HepG2 (cell line): ENCODE measurements at regions not wholly inside any gene's neighbourhood (a gene's known extent, or its start where the extent isn't known, plus 50 kb on each side); places are given as distances from the start of the nearest gene placed in this dataset.

ENCODE experiments used
- ATAC-seq: fragments of 200-7000 bp; cut with Tn5 transposase; 3 replicates; pipeline ENCODE4 v1.9.1; 2020; ENCODE audit warnings: mild to moderate bottlenecking, moderate library complexity
- BruUV-seq: library from RNA; stranded (reverse); fragments of 400-500 nt; replicated peaks from 2 replicates; lab custom pipeline; 2021; lab: Mats Ljungman, UMichigan
- CTCF ChIA-PET: fragments of 300-600 bp; formaldehyde crosslinking; extraction: SDS; loops from one replicate; lab custom pipeline; 2021; ENCODE audit warnings: low total read pairs, inconsistent platforms, low intra/inter-chr PET ratio; lab: Yijun Ruan, JAX
- POLR2A ChIA-PET: fragments of 350-600 bp; sonication (Branson Sonifier 250); formaldehyde crosslinking; loops from one replicate; lab custom pipeline; 2020; ENCODE audit warnings: antibody characterized with exemption, inconsistent platforms; lab: Yijun Ruan, JAX
- DNase-seq: peaks from one replicate; pipeline ENCODE4 v3.0.0-alpha.2; 2015; ENCODE audit warnings: low spot score
- FAIRE-seq: peaks from 3 replicates; lab custom pipeline; 2011; peaks lifted over from hg19 to GRCh38; lab: Jason Lieb, UNC
- H2AFZ ChIP-seq: one replicate; pipeline ENCODE4 v1.6.1; 2011; ENCODE audit warnings: low read length, inconsistent platforms
- H3K27ac ChIP-seq: fragments of 300-600 bp; 3 replicates; pipeline ENCODE4 v1.8.0; 2011; ENCODE audit warnings: mixed run types, mild to moderate bottlenecking, mixed read lengths, low read length, inconsistent platforms; ENCODE audit not compliant: insufficient read depth; ENCODE audit errors: extremely low read length
- H3K27me3 ChIP-seq, 2 experiments: fragments of 200-600 bp in 1 of 2; 2 replicates in 1 of 2; 3 replicates in 1 of 2; pipeline versions ENCODE4 v1.6.0 to v1.8.0; 2011; ENCODE audit warnings: low read length in 2 of 2, mild to moderate bottlenecking in 2 of 2, moderate library complexity in 2 of 2, inconsistent platforms in 1 of 2; ENCODE audit not compliant: insufficient read depth in 2 of 2, control insufficient read depth in 1 of 2
- H3K36me3 ChIP-seq, 2 experiments: fragments of 200-600 bp in 1 of 2; replicated peaks in 1 of 2; 2 replicates in 1 of 2; 3 replicates in 1 of 2; pipeline versions ENCODE4 v1.5.1 to v1.8.0; 2011; ENCODE audit warnings: low read length in 2 of 2, inconsistent platforms in 1 of 2; ENCODE audit not compliant: insufficient read depth in 2 of 2, control insufficient read depth in 1 of 2
- H3K4me1 ChIP-seq: 2 replicates; pipeline ENCODE4 v1.5.1; 2012; ENCODE audit warnings: low read length, inconsistent platforms; ENCODE audit not compliant: insufficient read depth
- H3K4me2 ChIP-seq: 2 replicates; pipeline ENCODE4 v1.6.0; 2011; ENCODE audit warnings: low read depth, low read length, inconsistent platforms
- H3K4me3 ChIP-seq, 3 experiments: fragments of 200-600 bp in 1 of 3; sonication (generic), shearing (Covaris generic) in 1 of 3; replicated peaks in 1 of 3; 2 replicates each; pipeline ENCODE4 v1.5.1; 2011 to 2016; ENCODE audit warnings: low read length in 3 of 3, inconsistent platforms in 2 of 3, low read depth in 2 of 3, mild to moderate bottlenecking in 2 of 3, control low read depth in 1 of 3, mixed read lengths in 1 of 3; ENCODE audit not compliant: insufficient read depth in 1 of 3
- H3K79me2 ChIP-seq: one replicate; pipeline ENCODE4 v1.6.1; 2011; ENCODE audit warnings: low read length, inconsistent platforms; ENCODE audit not compliant: insufficient read depth
- H3K9ac ChIP-seq: 2 replicates; pipeline ENCODE4 v1.6.0; 2011; ENCODE audit warnings: mild to moderate bottlenecking, low read depth, low read length, inconsistent platforms; ENCODE audit not compliant: insufficient read depth
- H3K9me3 ChIP-seq: 2 replicates; pipeline ENCODE4 v1.5.1; 2012; ENCODE audit warnings: mild to moderate bottlenecking, low read length
- H4K20me1 ChIP-seq: 2 replicates; pipeline ENCODE4 v1.6.0; 2011; ENCODE audit warnings: inconsistent platforms, mild to moderate bottlenecking, low read length, moderate library complexity; ENCODE audit not compliant: insufficient read depth
- AGO2 ChIP-seq: fragments of 200-400 bp; formaldehyde crosslinking; optimal IDR thresholded peaks from 2 replicates; pipeline ENCODE3; 2017; ENCODE audit warnings: mild to moderate bottlenecking, low read depth, low read length, moderate library complexity
- ATAD3A ChIP-seq: sonication (generic); formaldehyde crosslinking; IDR thresholded peaks from 2 replicates; pipeline ENCODE4 v1.4.0; 2020; ENCODE audit warnings: missing genetic modification reagents
- FUBP1 ChIP-seq: sonication (generic); formaldehyde crosslinking; IDR thresholded peaks from 2 replicates; pipeline ENCODE4 v1.5.1; 2020; ENCODE audit warnings: missing genetic modification reagents, mild to moderate bottlenecking, borderline replicate concordance
- HMG20B ChIP-seq: conservative IDR thresholded peaks from 2 replicates; pipeline ENCODE4 v1.6.1; 2016; ENCODE audit warnings: missing genetic modification reagents, missing compliant biosample characterization
- KDM1A ChIP-seq: IDR thresholded peaks from 2 replicates; pipeline ENCODE4 v1.6.1; 2016; ENCODE audit warnings: missing compliant biosample characterization
- KDM5B ChIP-seq: sonication (generic); formaldehyde crosslinking; IDR thresholded peaks from 2 replicates; pipeline ENCODE4 v1.4.0; 2020; ENCODE audit warnings: missing genetic modification reagents, mild to moderate bottlenecking, borderline replicate concordance
- MEIS2 ChIP-seq: sonication (generic); formaldehyde crosslinking; IDR thresholded peaks from 2 replicates; pipeline ENCODE4 v1.9.0; 2021; ENCODE audit warnings: mild to moderate bottlenecking, missing genetic modification reagents
- NCOA2 ChIP-seq: sonication (generic); formaldehyde crosslinking; IDR thresholded peaks from 2 replicates; pipeline ENCODE4 v1.8.0; 2022; ENCODE audit warnings: inconsistent platforms
- POLR2G ChIP-seq: fragments of 200-400 bp; formaldehyde crosslinking; IDR thresholded peaks from 2 replicates; pipeline ENCODE4 v1.6.1; 2018; ENCODE audit warnings: mild to moderate bottlenecking, low read depth, low read length, moderate library complexity
- RARA ChIP-seq: IDR thresholded peaks from 2 replicates; pipeline ENCODE4 v1.6.1; 2016; ENCODE audit warnings: missing genetic modification reagents, missing compliant biosample characterization
- SAP130 ChIP-seq: IDR thresholded peaks from 2 replicates; pipeline ENCODE4 v1.6.1; 2016; ENCODE audit warnings: low read depth
- TBX2 ChIP-seq: sonication (generic); formaldehyde crosslinking; IDR thresholded peaks from 2 replicates; pipeline ENCODE4 v1.5.0; 2020; ENCODE audit warnings: missing genetic modification reagents, mild to moderate bottlenecking, borderline replicate concordance
- TOPORS ChIP-seq: sonication (generic); formaldehyde crosslinking; IDR thresholded peaks from 2 replicates; pipeline ENCODE4 v1.8.0; 2023; ENCODE audit warnings: mild to moderate bottlenecking, missing genetic modification reagents
- ZBTB26 ChIP-seq: IDR thresholded peaks from 2 replicates; pipeline ENCODE4 v1.6.1; 2016; ENCODE audit warnings: missing compliant biosample characterization, missing genetic modification reagents, borderline replicate concordance
- ZMYM4 ChIP-seq: sonication (generic); formaldehyde crosslinking; IDR thresholded peaks from 2 replicates; pipeline ENCODE4 v1.8.1; 2023; ENCODE audit warnings: mild to moderate bottlenecking, missing genetic modification reagents
- ZNF260 ChIP-seq: sonication (generic); formaldehyde crosslinking; IDR thresholded peaks from 2 replicates; pipeline ENCODE4 v1.4.0; 2020; ENCODE audit warnings: missing genetic modification reagents, low read depth, mild to moderate bottlenecking, borderline replicate concordance
- ZNF761 ChIP-seq: sonication (generic); formaldehyde crosslinking; conservative IDR thresholded peaks from 2 replicates; pipeline ENCODE4 v1.4.0; 2020; ENCODE audit warnings: mild to moderate bottlenecking, missing genetic modification reagents
- WGBS: methylation state at CpG from one replicate; pipeline ENCODE4 v1.1.6; 2017; ENCODE audit warnings: low lambda C conversion rate; 5-methylcytosine and 5-hydroxymethylcytosine counted together
- in situ Hi-C: cut with HindIII; loops from 2 replicates; pipeline ENCODE4 v1.10.0; 2017; ENCODE audit warnings: low pct_unique_long_range_greater_than_20kb; ENCODE audit not compliant: extremely low pct_ligation_motif_present
- intact Hi-C: fragments of 100-400 bp; cut with micrococcal nuclease; formaldehyde crosslinking; loops from one replicate; pipeline ENCODE4 v1.10.0; 2022; ENCODE audit not compliant: unreplicated experiment

- Histone ChIP-seq H3K27ac (no peak overlapping the region), H3K79me2 (no peaks in the 10 kb centered on the region), H3K27me3 (no peaks in the 10 kb centered on the region), H3K9me3 (peaks cover 39% of the 10 kb centered on the region), H3K36me3 (no peaks in the 10 kb centered on the region), H2AFZ (no peak overlapping the region), H3K9ac (no peak overlapping the region), H3K4me3 (no peak overlapping the region), H3K4me2 (no peak overlapping the region), H4K20me1 (no peaks in the 10 kb centered on the region), H3K4me1 (no peaks in the 10 kb centered on the region)
- no peak for DNase-seq
- no TSS peak for BruUV-seq
- no peak for TF ChIP-seq TOPORS (CRISPR knock-in tag)
- no peak for TF ChIP-seq ZNF260
- no peak for TF ChIP-seq MEIS2 (CRISPR knock-in tag)
- no peak for TF ChIP-seq AGO2
- TF ChIP-seq HMG20B, result no peak
- no peak for TF ChIP-seq ATAD3A (CRISPR knock-in tag)
- no peak for TF ChIP-seq FUBP1 (CRISPR knock-in tag)
- no peak for TF ChIP-seq ZBTB26 (CRISPR knock-in tag)
- no peak for TF ChIP-seq NCOA2 (CRISPR knock-in tag)
- TF ChIP-seq KDM1A (CRISPR knock-in tag), result no peak
- TF ChIP-seq POLR2G, result no peak
- TF ChIP-seq RARA (CRISPR knock-in tag), result no peak
- TF ChIP-seq TBX2 (CRISPR knock-in tag), result no peak
- no peak for TF ChIP-seq SAP130 (CRISPR knock-in tag)
- no peak for TF ChIP-seq ZMYM4 (CRISPR knock-in tag)
- no peak for TF ChIP-seq KDM5B (CRISPR knock-in tag)
- no peak for TF ChIP-seq ZNF761 (CRISPR knock-in tag)
- 3% methylated on average over 1 of the region's 1 CpG for WGBS
- FAIRE-seq, result no peak
- ChIA-PET POLR2A (no interaction called here), CTCF (no interaction called here)
- no peak for ATAC-seq
- in situ Hi-C loops, result no loop called here
- intact Hi-C loops, result no loop called here
These were observed 284.2 kb upstream of the LRRC7 start for GRCh38 chr1:69283516-69283915.
